ENCODE measurements at regions not wholly inside any gene's neighbourhood (a gene's known extent, or its start where the extent isn't known, plus 50 kb on each side); places are given as distances from the start of the nearest gene placed in this dataset.

DNA sequence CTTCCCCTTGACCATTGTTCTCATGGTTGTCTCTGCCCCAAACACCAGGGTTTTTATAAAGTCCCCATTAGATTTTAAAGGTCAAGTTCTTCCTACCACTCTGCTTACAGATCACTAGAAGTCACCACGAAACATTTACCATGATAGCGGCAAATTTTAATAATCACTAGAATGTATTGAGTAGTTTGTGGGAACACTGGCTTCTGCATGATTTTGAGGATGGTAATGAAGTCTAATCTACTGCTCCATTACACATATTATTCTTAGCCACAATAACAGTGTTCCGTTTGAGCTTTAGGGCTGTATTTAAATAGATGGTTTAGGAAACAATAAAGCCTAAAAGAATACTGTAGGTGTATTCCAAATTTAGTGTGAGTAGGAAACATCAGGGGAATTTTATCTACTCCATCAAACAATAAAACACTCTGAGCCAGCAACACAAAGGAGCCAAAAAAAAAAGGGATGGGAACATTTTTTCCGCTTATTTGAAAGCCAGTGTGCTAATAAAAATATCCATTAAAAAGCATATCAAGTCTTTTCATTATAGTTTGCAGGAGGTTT is 49.7 kb downstream of the KLF12 start:
- Mint-ChIP-seq H3K9me3 (peaks cover 0 to 6% of the 10 kb centered on the region in 2 donors), H3K27ac (no peak overlapping the region), H3K36me3 (peaks cover 0 to 15% of the 10 kb centered on the region in 2 donors)
- ATAC-seq: no peak
- no peak for DNase-seq (ENCODE audit: low spot score in 2 of 2)

DNA sequence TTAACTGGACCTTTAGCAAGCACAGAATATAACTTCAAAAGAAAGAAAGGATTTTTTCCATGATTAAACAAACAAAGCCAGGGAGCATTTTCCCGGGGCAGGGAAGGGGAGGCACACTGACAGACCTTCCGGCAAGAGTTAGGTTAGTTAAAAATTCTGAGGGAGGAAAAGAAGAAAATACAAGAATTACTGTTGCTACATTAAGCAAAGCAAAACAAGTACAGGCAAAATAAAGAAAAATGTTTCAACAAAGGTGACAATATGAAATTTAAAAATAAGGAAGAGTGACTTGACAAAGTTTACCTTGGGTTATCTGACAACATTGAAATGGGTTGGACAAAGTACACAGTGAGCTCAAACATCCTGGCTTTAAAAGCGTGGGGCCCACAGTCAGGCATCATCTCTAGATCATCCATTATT is 51.5 kb downstream of the KLF12 start:
- ATAC-seq: no peak
- H3K27ac Mint-ChIP-seq: no peak overlapping the region
- H3K9me3 Mint-ChIP-seq: peaks cover 0 to 6% of the 10 kb centered on the region in 2 donors
- no peak for DNase-seq (ENCODE audit: low spot score in 2 of 2)
- H3K36me3 Mint-ChIP-seq: peaks cover 0 to 23% of the 10 kb centered on the region in 2 donors

DNA sequence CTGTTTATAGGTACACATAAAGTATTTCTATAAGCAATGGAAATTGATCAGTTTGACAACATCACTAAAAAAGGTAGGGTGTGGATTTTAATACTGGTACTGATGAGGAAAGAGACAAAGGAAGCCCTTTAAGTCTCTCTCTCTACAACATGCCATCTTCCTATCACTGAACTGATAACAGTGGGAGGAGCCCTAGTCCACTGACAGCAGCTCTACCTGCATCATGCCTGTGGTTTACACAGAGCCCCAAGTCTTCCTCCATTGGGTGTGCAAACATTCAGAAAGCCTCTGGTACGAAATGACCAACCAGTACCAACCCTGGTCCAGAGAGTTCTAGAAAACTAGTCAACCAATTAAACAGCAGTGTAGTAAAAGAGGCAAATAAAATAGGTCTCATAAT is 53.4 kb downstream of the KLF12 start:
- Mint-ChIP-seq H3K27ac (no peak overlapping the region), H3K36me3 (peaks cover 0 to 23% of the 10 kb centered on the region in 2 donors), H3K9me3 (peaks cover 0 to 6% of the 10 kb centered on the region in 2 donors)
- ATAC-seq (no peak), DNase-seq (ENCODE audit: low spot score in 2 of 2) (no peak)

DNA sequence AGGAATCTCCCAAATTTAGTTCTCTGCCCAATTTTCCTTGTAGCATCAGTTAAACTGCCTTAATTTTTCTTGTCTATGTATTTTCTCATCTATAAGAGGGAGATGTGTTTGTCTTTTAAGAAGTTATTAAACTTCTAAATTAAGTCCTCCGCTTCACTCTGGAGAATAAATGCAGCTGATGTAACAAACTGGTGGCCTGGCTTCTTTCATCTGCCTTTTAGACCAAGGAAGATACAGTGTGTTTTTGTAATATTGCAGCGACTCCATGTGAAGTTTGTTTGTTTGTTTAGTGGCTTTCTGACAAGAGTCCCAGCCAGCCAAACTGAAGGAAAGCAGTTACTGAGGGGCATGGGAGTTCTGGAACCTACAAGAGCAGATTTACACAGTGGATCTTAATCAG is 56.4 kb downstream of the KLF12 start:
- Mint-ChIP-seq H3K27ac (no peak overlapping the region), H3K36me3 (peaks cover 5 to 27% of the 10 kb centered on the region in 2 donors), H3K9me3 (peaks cover 0 to 7% of the 10 kb centered on the region in 2 donors)
- ATAC-seq (no peak), DNase-seq (ENCODE audit: low spot score in 2 of 2) (no peak)

DNA sequence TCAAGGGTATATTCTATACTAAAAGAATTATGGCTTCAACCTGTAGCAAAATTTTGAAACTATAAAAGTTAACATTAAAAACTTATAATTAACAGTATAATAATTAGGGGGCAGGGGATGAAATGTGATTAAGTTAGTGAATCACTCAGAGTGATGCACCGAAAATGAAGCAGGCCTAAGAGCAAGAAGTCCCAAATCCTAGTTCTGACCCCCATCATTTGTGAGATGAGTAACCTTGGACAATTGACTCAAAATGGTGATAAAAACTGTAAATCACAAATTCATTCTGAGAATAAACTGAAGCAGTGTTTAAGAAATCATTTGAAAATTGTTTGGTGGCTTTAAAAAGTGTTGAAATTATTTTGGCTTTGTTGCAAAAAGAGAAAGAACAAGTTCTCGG is 56.8 kb downstream of the KLF12 start:
- no peak overlapping the region for H3K27ac Mint-ChIP-seq
- H3K36me3 Mint-ChIP-seq: peaks cover 6 to 24% of the 10 kb centered on the region in 2 donors

DNA sequence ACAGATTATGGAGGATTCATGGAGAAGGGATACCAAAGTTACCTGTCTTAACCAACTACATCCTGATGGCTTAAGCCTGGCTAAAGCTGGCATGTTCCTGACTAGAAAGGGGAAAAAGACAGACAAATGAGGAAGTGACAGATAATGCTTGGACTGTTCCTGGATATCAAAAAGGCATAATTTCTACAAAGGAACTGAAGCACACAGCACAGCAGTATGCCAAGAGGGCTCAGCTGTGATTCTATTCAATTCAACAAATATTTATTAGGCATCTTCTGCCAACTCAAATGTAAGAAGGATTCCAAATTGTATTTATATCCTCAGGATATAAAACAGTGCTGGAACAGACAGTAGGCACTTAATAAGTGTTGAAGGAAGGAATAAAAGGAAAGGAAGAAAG is 59.5 kb downstream of the KLF12 start:
- peaks cover 6 to 20% of the 10 kb centered on the region in 2 donors for H3K36me3 Mint-ChIP-seq
- peaks cover 0 to 5% of the 10 kb centered on the region in 2 donors for H3K9me3 Mint-ChIP-seq
- DNase-seq (ENCODE audit: low spot score in 2 of 2) (no peak), ATAC-seq (no peak)
- H3K27ac Mint-ChIP-seq: no peak overlapping the region

More for the DNA sequence above, 56.8 kb downstream of the KLF12 start:
- peak in 1 of 2 donors; percentile 32 for ATAC-seq
- H3K9me3 Mint-ChIP-seq: peaks cover 0 to 5% of the 10 kb centered on the region in 2 donors
- DNase-seq (ENCODE audit: low spot score in 2 of 2): no peak

DNA sequence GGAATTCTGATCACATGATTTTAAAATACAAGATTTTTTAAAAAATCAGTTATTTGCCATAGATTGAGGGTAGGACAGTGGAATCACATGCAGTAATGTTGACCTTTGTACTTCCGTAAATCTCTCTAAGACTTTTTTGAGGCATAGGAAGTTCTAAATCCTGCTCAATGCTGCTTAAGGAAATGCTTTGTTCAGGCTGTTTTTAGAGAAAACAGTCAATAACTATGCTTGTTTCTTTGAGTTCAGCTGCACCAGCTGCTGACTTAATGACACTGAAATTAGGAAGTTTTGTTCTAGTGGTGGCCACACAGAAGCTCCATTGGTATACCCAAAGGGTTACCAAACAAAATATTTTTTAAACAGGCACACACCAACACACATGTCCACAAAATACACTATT is 60.9 kb downstream of the KLF12 start:
- H3K27ac Mint-ChIP-seq: no peak overlapping the region
- peaks cover 0 to 5% of the 10 kb centered on the region in 2 donors for H3K9me3 Mint-ChIP-seq
- H3K36me3 Mint-ChIP-seq: peaks cover 9 to 10% of the 10 kb centered on the region in 2 donors
- ATAC-seq (no peak), DNase-seq (ENCODE audit: low spot score in 2 of 2) (no peak)

DNA sequence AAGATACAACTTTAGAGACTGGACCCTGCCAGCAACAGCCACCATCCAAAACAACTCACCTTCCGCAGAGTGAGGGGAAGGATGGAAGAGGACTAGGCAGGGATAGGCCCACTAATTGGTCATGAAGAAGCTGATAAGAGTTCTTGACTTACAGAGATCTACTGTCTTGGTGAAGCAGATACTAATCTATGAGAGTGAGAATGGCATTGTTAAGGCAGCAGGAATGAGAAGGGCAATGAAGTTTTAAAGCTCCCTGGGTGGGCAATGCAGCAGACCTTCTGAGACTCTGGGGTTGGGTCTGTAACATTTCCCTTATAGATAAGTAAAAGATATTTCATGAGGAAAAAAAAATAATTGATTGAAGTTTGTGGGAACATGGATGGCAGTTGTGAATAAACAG is 63.7 kb downstream of the KLF12 start:
- ATAC-seq (peak; percentile 26 to 27), DNase-seq (ENCODE audit: low spot score in 2 of 2) (no peak)
- peaks cover 0 to 5% of the 10 kb centered on the region in 2 donors for H3K9me3 Mint-ChIP-seq
- peaks cover 10 to 15% of the 10 kb centered on the region in 2 donors for H3K36me3 Mint-ChIP-seq
- H3K27ac Mint-ChIP-seq: peak overlapping the region in 1 of 2 donors; percentile 25

DNA sequence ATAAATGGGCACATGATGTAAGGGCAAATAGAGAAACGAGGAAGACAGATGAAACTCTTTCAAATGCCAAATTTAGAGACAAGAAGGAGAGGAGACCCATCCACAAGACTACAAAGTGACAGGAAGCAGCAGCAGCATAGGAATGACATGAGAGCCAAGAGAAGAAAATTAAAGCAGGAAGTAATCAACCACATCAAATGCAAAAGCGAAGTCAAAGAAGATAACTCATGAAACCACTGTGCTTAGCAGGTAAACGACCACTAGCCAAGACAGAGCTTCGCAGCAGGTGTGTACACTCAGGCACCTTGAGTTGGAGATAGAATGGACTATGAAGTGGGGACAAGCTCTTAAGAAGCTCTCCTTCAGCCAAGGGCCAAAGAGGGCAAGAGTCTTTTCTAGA is 64.1 kb downstream of the KLF12 start:
- DNase-seq (ENCODE audit: low spot score in 2 of 2) (no peak), ATAC-seq (peak; percentile 83 to 85)
- peak overlapping the region in 1 of 2 donors; percentile 25 for H3K27ac Mint-ChIP-seq
- peaks cover 0 to 5% of the 10 kb centered on the region in 2 donors for H3K9me3 Mint-ChIP-seq
- peaks cover 10 to 16% of the 10 kb centered on the region in 2 donors for H3K36me3 Mint-ChIP-seq

DNA sequence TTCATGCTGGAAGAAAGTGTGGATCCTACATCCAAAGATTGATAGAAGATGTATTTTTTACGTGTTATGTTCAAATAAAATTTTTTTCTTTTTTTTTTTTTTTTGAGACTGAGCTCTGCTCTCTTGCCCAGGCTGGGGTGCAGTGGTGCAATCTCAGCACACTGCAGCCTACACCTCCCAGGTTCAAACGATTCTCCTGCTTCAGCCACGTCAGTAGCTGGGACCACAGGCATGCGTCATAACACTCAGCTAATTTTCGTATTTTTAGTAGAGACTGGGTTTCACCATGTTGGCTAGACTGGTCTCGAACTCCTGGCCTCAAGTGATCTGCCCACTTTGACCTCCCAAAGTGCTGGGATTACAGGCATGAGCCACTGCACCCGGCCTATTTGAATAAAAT is 65.7 kb downstream of the KLF12 start:
- Mint-ChIP-seq H3K9me3 (peaks cover 0 to 5% of the 10 kb centered on the region in 2 donors), H3K36me3 (peaks cover 10 to 15% of the 10 kb centered on the region in 2 donors), H3K27ac (peak overlapping the region in 1 of 2 donors; percentile 25)
- ATAC-seq (peak in 1 of 2 donors; percentile 38), DNase-seq (ENCODE audit: low spot score in 2 of 2) (no peak)

DNA sequence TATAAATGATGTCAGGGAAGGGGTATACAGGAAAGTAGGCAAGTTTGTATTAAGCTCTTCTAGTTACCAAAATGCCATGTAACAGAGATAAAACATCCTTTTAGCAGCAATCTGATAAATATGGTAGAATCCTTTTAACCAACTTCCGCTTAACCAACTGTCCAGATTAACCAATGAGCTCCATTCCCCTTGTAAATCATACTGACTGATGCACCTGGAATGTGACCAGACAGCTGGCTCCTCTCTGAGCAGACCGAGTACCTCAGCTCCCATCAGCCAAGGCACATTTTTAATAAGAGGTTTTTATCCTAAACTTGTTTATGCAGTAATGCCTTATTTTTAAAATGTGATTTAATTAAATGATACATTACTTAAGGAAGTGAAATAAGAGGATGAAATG is 66.4 kb downstream of the KLF12 start:
- Mint-ChIP-seq H3K9me3 (peaks cover 0 to under 1% of the 10 kb centered on the region in 2 donors), H3K36me3 (peaks cover 6 to 8% of the 10 kb centered on the region in 2 donors), H3K27ac (no peak overlapping the region)
- no peak for ATAC-seq
- no peak for DNase-seq (ENCODE audit: low spot score in 2 of 2)

DNA sequence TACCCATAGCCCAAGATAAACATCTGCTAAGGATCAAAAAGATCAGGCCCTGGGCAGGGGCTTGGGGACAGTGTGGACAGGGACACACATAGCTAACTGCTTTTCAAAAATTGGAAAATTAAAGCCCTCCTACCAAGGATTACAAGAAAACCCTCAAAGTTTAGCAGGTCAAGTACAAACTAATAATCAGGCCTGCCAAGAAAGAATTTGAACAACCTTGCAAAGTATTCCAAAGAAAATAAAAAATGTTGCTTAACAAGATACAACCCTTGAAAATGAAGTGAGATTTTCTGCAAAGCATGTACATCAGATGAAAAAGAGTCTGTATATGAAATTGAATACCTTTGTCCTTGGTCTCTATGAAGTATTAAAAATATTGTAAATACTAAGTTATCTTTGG is 67.3 kb downstream of the KLF12 start:
- no peak overlapping the region for H3K27ac Mint-ChIP-seq
- ATAC-seq (no peak), DNase-seq (ENCODE audit: low spot score in 2 of 2) (no peak)
- no peaks in the 10 kb centered on the region for H3K9me3 Mint-ChIP-seq
- peaks cover 5 to 7% of the 10 kb centered on the region in 2 donors for H3K36me3 Mint-ChIP-seq

DNA sequence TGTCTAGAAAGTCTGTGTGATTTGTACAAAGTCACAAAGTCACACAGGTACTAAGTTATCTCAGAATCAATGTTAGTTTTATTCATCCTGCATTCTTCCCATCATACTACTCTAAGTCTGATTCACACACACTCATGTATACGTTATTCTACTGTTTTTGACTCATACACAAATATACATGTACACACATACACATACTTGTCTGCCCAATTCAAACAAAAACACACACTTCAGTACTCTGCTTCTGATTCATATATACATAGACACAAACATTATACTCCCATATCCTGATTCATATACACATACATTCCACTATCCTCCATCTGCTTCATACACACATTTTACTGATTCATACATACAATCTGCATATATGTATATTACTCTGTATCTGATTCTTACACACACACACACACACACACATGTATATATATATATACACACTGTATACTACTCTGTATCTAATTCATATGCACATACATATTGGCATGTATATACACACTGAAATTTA is 69.3 kb downstream of the KLF12 start:
- H3K9me3 Mint-ChIP-seq: peaks cover 0 to 6% of the 10 kb centered on the region in 2 donors
- H3K36me3 Mint-ChIP-seq: peaks cover 5 to 18% of the 10 kb centered on the region in 2 donors
- peak; percentile 62 to 88 for ATAC-seq
- no peak overlapping the region for H3K27ac Mint-ChIP-seq
- DNase-seq (ENCODE audit: low spot score in 2 of 2): no peak

DNA sequence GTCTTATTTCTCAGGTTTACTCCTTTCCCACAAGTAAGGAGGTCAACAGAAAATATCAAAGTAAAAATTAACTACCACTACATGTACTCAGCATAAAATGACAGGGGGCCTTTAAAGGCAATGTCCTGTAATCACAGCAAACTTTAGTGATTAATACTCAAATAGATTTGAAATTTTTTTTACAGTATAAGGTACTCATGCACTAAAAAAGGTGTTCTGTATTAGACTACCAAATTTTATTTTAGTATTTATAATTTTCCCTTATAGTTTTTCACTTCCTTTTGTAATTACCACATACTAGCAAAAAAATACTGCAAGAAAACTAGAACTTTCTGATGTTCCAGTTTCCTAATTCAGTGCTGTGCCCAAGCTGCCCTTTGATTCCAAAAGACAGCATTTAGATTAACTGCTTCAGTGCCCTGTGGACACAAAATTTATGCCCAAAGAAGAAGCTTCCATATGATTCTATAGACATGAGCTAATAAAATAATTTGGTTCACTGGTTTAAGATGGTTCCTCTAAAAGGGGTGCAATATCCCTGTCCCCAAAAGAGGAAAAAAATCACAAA is 70.6 kb downstream of the KLF12 start:
- H3K27ac Mint-ChIP-seq: peak overlapping the region; percentile 8 to 86
- DNase-seq (ENCODE audit: low spot score in 2 of 2) (no peak), ATAC-seq (no peak)
- peaks cover 0 to 6% of the 10 kb centered on the region in 2 donors for H3K9me3 Mint-ChIP-seq
- H3K36me3 Mint-ChIP-seq: peaks cover 0 to 24% of the 10 kb centered on the region in 2 donors

DNA sequence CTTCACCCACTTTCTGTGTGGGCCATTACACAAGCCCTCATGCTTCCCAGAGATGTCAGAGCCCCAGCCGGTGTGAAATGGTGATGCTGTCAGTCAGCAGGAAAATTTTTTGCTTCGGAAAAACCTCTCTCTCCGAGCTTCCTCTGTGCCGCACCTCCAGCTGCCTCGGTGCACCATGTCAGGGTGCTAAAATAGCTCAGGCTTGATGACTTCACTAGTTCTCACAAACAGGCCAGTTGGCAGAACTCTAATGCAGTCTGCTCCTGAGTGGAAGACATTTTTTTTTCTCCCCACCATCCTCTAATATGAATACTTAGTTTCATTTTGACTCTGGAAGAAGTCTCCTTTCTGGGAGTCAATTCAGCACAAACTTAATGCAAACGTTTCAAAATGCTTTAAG is 71.3 kb downstream of the KLF12 start:
- ATAC-seq (peak; percentile 49 to 81), DNase-seq (ENCODE audit: low spot score in 2 of 2) (no peak)
- H3K36me3 Mint-ChIP-seq: peaks cover 0 to 24% of the 10 kb centered on the region in 2 donors
- H3K27ac Mint-ChIP-seq: peak overlapping the region; percentile 86 to 94
- H3K9me3 Mint-ChIP-seq: peaks cover 0 to 6% of the 10 kb centered on the region in 2 donors

DNA sequence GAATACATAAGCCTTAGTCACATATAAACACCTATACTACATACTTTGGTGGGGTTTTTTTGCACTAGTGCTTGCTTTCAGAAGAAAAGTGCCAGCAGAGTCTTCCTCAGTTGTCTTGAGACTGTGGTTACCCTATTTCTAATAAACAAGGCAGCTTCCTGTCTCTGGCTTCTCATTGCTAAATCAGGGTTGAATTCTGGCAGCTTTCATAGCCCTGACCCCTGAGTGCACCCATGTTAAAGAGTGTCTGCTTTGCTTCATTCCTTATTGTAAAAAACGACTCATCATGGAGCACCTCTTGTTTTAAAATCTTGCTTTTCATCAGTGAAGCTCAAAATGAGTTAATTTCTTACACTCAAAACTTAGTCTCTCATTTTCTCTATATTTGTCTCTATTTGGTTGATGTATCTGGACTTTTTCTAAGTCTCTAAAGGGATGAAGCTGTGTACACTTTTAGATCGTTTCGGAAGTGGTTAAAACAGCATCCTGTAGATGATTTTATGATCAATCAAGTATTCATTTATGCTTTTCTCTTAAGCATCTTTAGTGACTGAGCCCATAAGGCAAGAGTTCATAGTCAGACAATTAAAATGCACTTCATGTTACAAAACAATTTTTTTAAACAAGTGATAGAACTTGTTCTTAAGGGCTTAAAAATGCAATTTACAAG is 72.1 kb downstream of the KLF12 start:
- ATAC-seq (peak; percentile 34 to 54), DNase-seq (ENCODE audit: low spot score in 2 of 2) (no peak)
- peak overlapping the region; percentile 86 to 94 for H3K27ac Mint-ChIP-seq
- peaks cover 0 to 6% of the 10 kb centered on the region in 2 donors for H3K9me3 Mint-ChIP-seq
- peaks cover 0 to 24% of the 10 kb centered on the region in 2 donors for H3K36me3 Mint-ChIP-seq

All from activated naive CD4-positive, alpha-beta T cell treated with anti-CD3 and anti-CD28 coated beads, Interleukin-2, amount 50 U/mL, for 72 hours (primary cell).